Spleen (tissue), 7 donors: ENCODE measurements at regions not wholly inside any gene's neighbourhood (a gene's known extent, or its start where the extent isn't known, plus 50 kb on each side); places are given as distances from the start of the nearest gene placed in this dataset.
"Not testable (repeated sequence)": the region's sequence is repeated elsewhere in the genome, so short reads cannot be mapped to it uniquely, and the experiment has no call there.

Source experiments
- CTCF ChIP-seq, 11 experiments: fragments of 200-600 bp in 7 of 11; fragments of 450-650 bp in 4 of 11; sonication (generic) in 4 of 11; IDR thresholded peaks in 8 of 11; conservative IDR thresholded peaks in 3 of 11; 1 replicate in 7 of 11; 2 replicates in 4 of 11; pipeline versions ENCODE4 v1.4.0 to v1.8.0; 2016 to 2021; ENCODE audit warnings: antibody characterized with exemption in 11 of 11, inconsistent platforms in 4 of 11, mild to moderate bottlenecking in 1 of 11
- POLR2A ChIP-seq, 3 donors: fragments of 450-650 bp; IDR thresholded peaks; one replicate each; pipeline ENCODE4 v1.5.1; 2017; ENCODE audit warnings: antibody characterized with exemption in 3 of 3, mild to moderate bottlenecking in 1 of 3
- POLR2AphosphoS5 ChIP-seq, 3 donors: sonication (generic); formaldehyde crosslinking; IDR thresholded peaks; one replicate each; pipeline ENCODE4 v1.5.1; 2017; ENCODE audit warnings: antibody characterized with exemption in 3 of 3
- donor health status: DM: no; HTN: no; CAD: no; lungs with moderate emphysema.
- donor health status: DM: no; HTN: no; CAD: no.
- donor health status: DM: no; HTN: no; CAD: no.

GRCh38 chr9:80747056-80747455, 942.3 kb downstream of the TLE1 start:
- TF ChIP-seq CTCF (IDR thresholded peaks at IDR 0.05 in 8 of 11, conservative IDR thresholded peaks at IDR 0.05 in 3 of 11); POLR2AphosphoS5 (IDR thresholded peaks at IDR 0.05); POLR2A (IDR thresholded peaks at IDR 0.05): not testable (repeated sequence)
